K562 (cell line): ENCODE measurements at regions not wholly inside any gene's neighbourhood (a gene's known extent, or its start where the extent isn't known, plus 50 kb on each side); places are given as distances from the start of the nearest gene placed in this dataset.

Experiments used
- ATAC-seq: fragments of 200-7000 bp; cut with Tn5 transposase; 3 replicates; pipeline ENCODE4 v1.9.1; 2020; ENCODE audit warnings: moderate library complexity
- BruUV-seq: library from RNA; stranded (reverse); fragments of 400-500 nt; replicated peaks from 2 replicates; lab custom pipeline; 2021; lab: Mats Ljungman, UMichigan
- CTCF ChIA-PET: fragments of 300-600 bp; formaldehyde crosslinking; extraction: SDS; loops from one replicate; lab custom pipeline; 2021; ENCODE audit warnings: low intra/inter-chr PET ratio; lab: Yijun Ruan, JAX
- POLR2A ChIA-PET: fragments of 300-600, 350-650 bp; sonication (Branson Sonifier 250); formaldehyde crosslinking; extraction: SDS; loops from one replicate; lab custom pipeline; 2021; ENCODE audit warnings: antibody characterized with exemption, inconsistent platforms; lab: Yijun Ruan, JAX
- DNase-seq, 4 experiments: peaks; one replicate each; pipeline versions ENCODE4 v3.0.0 to v3.0.0-alpha.2; 2011 to 2018; ENCODE audit warnings: low spot score in 3 of 4, mixed read lengths in 3 of 4; ENCODE audit errors: extremely low read depth in 1 of 4
- FAIRE-seq: peaks from 2 replicates; lab custom pipeline; 2011; peaks lifted over from hg19 to GRCh38; lab: Jason Lieb, UNC
- H2AFZ ChIP-seq: 2 replicates; pipeline ENCODE4 v1.6.0; 2011; ENCODE audit warnings: low read depth, low read length, control low read depth, inconsistent platforms
- H3K27ac ChIP-seq: fragments of 200-600 bp; 3 replicates; pipeline ENCODE4 v1.8.0; 2011; ENCODE audit warnings: low read depth, mild to moderate bottlenecking, control low read depth, inconsistent platforms, low read length, moderate library complexity, mixed read lengths; ENCODE audit errors: extremely low read depth
- H3K27me3 ChIP-seq, 2 experiments: fragments of 300-600 bp in 1 of 2; 2 replicates in 1 of 2; 3 replicates in 1 of 2; pipeline versions ENCODE4 v1.6.0 to v1.8.0; 2011; ENCODE audit warnings: inconsistent platforms in 2 of 2, low read length in 2 of 2, mild to moderate bottlenecking in 1 of 2, mixed read lengths in 1 of 2, moderate library complexity in 1 of 2; ENCODE audit not compliant: control insufficient read depth in 2 of 2, insufficient read depth in 2 of 2
- H3K36me3 ChIP-seq: fragments of 300-600 bp; 3 replicates; pipeline ENCODE4 v1.8.0; 2011; ENCODE audit warnings: mild to moderate bottlenecking, low read length, inconsistent platforms; ENCODE audit not compliant: control insufficient read depth, insufficient read depth
- H3K4me1 ChIP-seq, 2 experiments: fragments of 200-600 bp in 1 of 2; replicated peaks in 1 of 2; 2 replicates in 1 of 2; 3 replicates in 1 of 2; pipeline versions ENCODE4 v1.5.1 to v1.8.0; 2011; ENCODE audit warnings: inconsistent platforms in 2 of 2, low read length in 2 of 2, mild to moderate bottlenecking in 1 of 2, mixed read lengths in 1 of 2, moderate library complexity in 1 of 2; ENCODE audit not compliant: control insufficient read depth in 2 of 2, insufficient read depth in 2 of 2
- H3K4me2 ChIP-seq: 2 replicates; pipeline ENCODE4 v1.6.1; 2011; ENCODE audit warnings: low read length, control low read depth, inconsistent platforms, mixed read lengths; ENCODE audit not compliant: insufficient read depth
- H3K4me3 ChIP-seq: fragments of 200-600 bp; sonication (generic), shearing (Covaris generic); 2 replicates; pipeline ENCODE4 v1.5.1; 2016; ENCODE audit warnings: control low read depth, inconsistent platforms
- H3K79me2 ChIP-seq: fragments of 200-600 bp; 3 replicates; pipeline ENCODE4 v1.8.0; 2011; ENCODE audit warnings: low read length, inconsistent platforms; ENCODE audit not compliant: control insufficient read depth, insufficient read depth
- H3K9ac ChIP-seq, 2 experiments: 2 replicates each; pipeline versions ENCODE4 v1.6.0 to v1.6.1; 2011; ENCODE audit warnings: low read depth in 2 of 2, low read length in 2 of 2, control low read depth in 1 of 2, inconsistent platforms in 1 of 2, mild to moderate bottlenecking in 1 of 2, mixed read lengths in 1 of 2; ENCODE audit not compliant: insufficient read depth in 1 of 2
- H3K9me1 ChIP-seq: one replicate; pipeline ENCODE4 v1.6.0; 2011; ENCODE audit warnings: inconsistent platforms, mild to moderate bottlenecking, low read length, moderate library complexity; ENCODE audit not compliant: control insufficient read depth, insufficient read depth
- H3K9me3 ChIP-seq: replicated peaks from 2 replicates; pipeline ENCODE4 v1.5.1; 2011; ENCODE audit warnings: low read depth, low read length, inconsistent platforms; ENCODE audit not compliant: control insufficient read depth, insufficient read depth
- H4K20me1 ChIP-seq: replicated peaks from 2 replicates; pipeline ENCODE4 v1.6.1; 2011; ENCODE audit warnings: low read length, inconsistent platforms, mixed read lengths; ENCODE audit not compliant: control insufficient read depth, insufficient read depth
- AFF4 ChIP-seq: sonication (generic); formaldehyde crosslinking; IDR thresholded peaks from 2 replicates; pipeline ENCODE4 v1.8.0; 2023; ENCODE audit warnings: mild to moderate bottlenecking, missing genetic modification reagents
- EWSR1 ChIP-seq: fragments of 450-650 bp; IDR thresholded peaks from 2 replicates; pipeline ENCODE4 v1.6.1; 2018; ENCODE audit warnings: borderline replicate concordance, mild to moderate bottlenecking, low read depth, moderate library complexity; ENCODE audit not compliant: partially characterized antibody
- PHF8 ChIP-seq: fragments of 200-600 bp; sonication (generic); IDR thresholded peaks from 2 replicates; pipeline ENCODE4 v1.6.1; 2012; ENCODE audit warnings: mixed run types, mild to moderate bottlenecking, inconsistent platforms, low read length, moderate library complexity, borderline replicate concordance
- ZBTB2 ChIP-seq: fragments of 450-650 bp; IDR thresholded peaks from 2 replicates; pipeline ENCODE4 v1.6.1; 2016; ENCODE audit warnings: antibody characterized with exemption
- ZNF57 ChIP-seq: fragments of 450-650 bp; formaldehyde crosslinking; IDR thresholded peaks from 2 replicates; pipeline ENCODE4 v1.4.0; 2020; ENCODE audit warnings: mild to moderate bottlenecking, moderate library complexity
- ZNF766 ChIP-seq: fragments of 200-800 bp; sonication (Bioruptor generic); conservative IDR thresholded peaks from 2 replicates; pipeline ENCODE4 v1.6.1; 2016; ENCODE audit warnings: missing genetic modification characterization, missing compliant biosample characterization
- whole genome bisulfite sequencing: fragments of 100-300 bp; shearing (Covaris generic); methylation state at CpG from one replicate; pipeline ENCODE4 v1.1.6; 2016; ENCODE audit warnings: low coverage, mixed read lengths; ENCODE audit not compliant: insufficient coverage; ENCODE audit errors: missing lambda C conversion rate; 5-methylcytosine and 5-hydroxymethylcytosine counted together
- in situ Hi-C: fragments of 300-500 bp; cut with MboI; formaldehyde crosslinking; loops from 4 replicates; pipeline ENCODE4 v1.15.0; 2018; ENCODE audit warnings: inconsistent platforms, mixed read lengths
- intact Hi-C: fragments of 100-400 bp; cut with micrococcal nuclease; formaldehyde crosslinking; loops from 2 replicates; pipeline ENCODE4 v1.14.2; 2022

GRCh38 chr14:58717813-58718212 lies 80.1 kb downstream of the DACT1 start:
- CTCF ChIA-PET = no interaction called here
- H3K9ac ChIP-seq = no peak overlapping the region
- ATAC-seq = no peak
- no peaks in the 10 kb centered on the region for H4K20me1 ChIP-seq
- no peaks in the 10 kb centered on the region for H3K79me2 ChIP-seq
- H3K9me3 ChIP-seq = no peaks in the 10 kb centered on the region
- no peak overlapping the region for H2AFZ ChIP-seq
- no peak overlapping the region for H3K4me2 ChIP-seq
- H3K4me3 ChIP-seq = no peak overlapping the region
- no peak for TF ChIP-seq ZNF57 (CRISPR knock-in tag)
- TF ChIP-seq EWSR1 = no peak
- in situ Hi-C loops (no loop called here), intact Hi-C loops (no loop called here)
- FAIRE-seq = no peak
- H3K9me1 ChIP-seq = no peaks in the 10 kb centered on the region
- H3K36me3 ChIP-seq = no peaks in the 10 kb centered on the region
- no peak overlapping the region for H3K27ac ChIP-seq
- H3K4me1 ChIP-seq = peaks cover 0 to 1% of the 10 kb centered on the region in 2 experiments; a peak in 1 of 5 replicates
- no peak for DNase-seq
- WGBS = 0% methylated on average over 2 of the region's 2 CpGs
- no peaks in the 10 kb centered on the region; a peak in 1 of 5 replicates for H3K27me3 ChIP-seq
- no TSS peak for BruUV-seq
- POLR2A ChIA-PET = no interaction called here

GRCh38 chr14:58718226-58719205 lies 80.8 kb downstream of the DACT1 start:
- DNase-seq = no peak
- no peak for TF ChIP-seq ZNF766 (CRISPR knock-in tag)
- no peak for TF ChIP-seq ZBTB2
- no peak for TF ChIP-seq AFF4 (CRISPR knock-in tag)
- TF ChIP-seq PHF8 = no peak
- BruUV-seq = no TSS peak
- no peaks in the 10 kb centered on the region for H3K4me1 ChIP-seq
- no peaks in the 10 kb centered on the region; a peak in 1 of 5 replicates for H3K27me3 ChIP-seq
- no peaks in the 10 kb centered on the region for H3K36me3 ChIP-seq
- 0% methylated on average over 5 of the region's 5 CpGs for WGBS
- no peaks in the 10 kb centered on the region for H3K79me2 ChIP-seq
- H3K4me3 ChIP-seq = no peak overlapping the region
- ChIA-PET CTCF (no interaction called here), POLR2A (no interaction called here)
- ATAC-seq = no peak
- no peak for FAIRE-seq
- intact Hi-C loops = no loop called here
- no peak overlapping the region for H3K27ac ChIP-seq
- no peaks in the 10 kb centered on the region for H4K20me1 ChIP-seq
- no peak overlapping the region for H2AFZ ChIP-seq
- no peaks in the 10 kb centered on the region for H3K9me3 ChIP-seq
- no peaks in the 10 kb centered on the region for H3K9me1 ChIP-seq
- in situ Hi-C loops = no loop called here
- H3K9ac ChIP-seq = no peak overlapping the region
- H3K4me2 ChIP-seq = no peak overlapping the region
